Fibroblast of pulmonary artery (primary cell): ENCODE measurements at regions not wholly inside any gene's neighbourhood (a gene's known extent, or its start where the extent isn't known, plus 50 kb on each side); places are given as distances from the start of the nearest gene placed in this dataset.
"Not testable (repeated sequence)": the region's sequence is repeated elsewhere in the genome, so short reads cannot be mapped to it uniquely, and the experiment has no call there.

Experiments
- DNase-seq: peaks from one replicate; pipeline ENCODE4 v3.0.0-alpha.2; 2010; ENCODE audit warnings: low read depth
- H3K4me3 ChIP-seq: replicated peaks from 2 replicates; pipeline ENCODE4 v1.5.1; 2011; ENCODE audit warnings: low read depth, mild to moderate bottlenecking, control low read depth, low read length, moderate library complexity
- CTCF ChIP-seq: IDR thresholded peaks from 2 replicates; pipeline ENCODE4 v1.5.1; 2011; ENCODE audit warnings: mild to moderate bottlenecking, control low read depth, low read length, inconsistent platforms; ENCODE audit errors: missing control alignments

GRCh38 chr1:192904438-192904895, 95.6 kb downstream of the RGS2 start:
- H3K4me3 ChIP-seq, result peak overlapping the region; percentile 44
- peak; percentile 98 for DNase-seq
- TF ChIP-seq CTCF, result no peak

GRCh38 chr1:192905049-192905448, 96.2 kb downstream of the RGS2 start:
- H3K4me3 ChIP-seq, result peak overlapping the region; percentile 44
- peak; percentile 78 for DNase-seq
- no peak for TF ChIP-seq CTCF

- DNase-seq, result no peak
- TF ChIP-seq CTCF, result no peak
- H3K4me3 ChIP-seq, result no peak overlapping the region
These were observed 97.5 kb downstream of the RGS2 start for GRCh38 chr1:192906334-192906733.

GRCh38 chr1:192907545-192908243, 98.9 kb downstream of the RGS2 start:
- H3K4me3 ChIP-seq, result no peak overlapping the region
- no peak for TF ChIP-seq CTCF
- DNase-seq, result peak; percentile 70

- not testable (repeated sequence) for H3K4me3 ChIP-seq, DNase-seq
These were observed 103.2 kb downstream of the RGS2 start for GRCh38 chr1:192911896-192912656.

GRCh38 chr1:192913683-192914082, 104.8 kb downstream of the RGS2 start:
- no peak for DNase-seq
- no peak for TF ChIP-seq CTCF
- no peak overlapping the region for H3K4me3 ChIP-seq

- TF ChIP-seq CTCF, result no peak
- H3K4me3 ChIP-seq, result no peak overlapping the region
- no peak for DNase-seq
These were observed 105.3 kb downstream of the RGS2 start for GRCh38 chr1:192914092-192914491.
